Effector memory CD4-positive, alpha-beta T cell (primary cell): ENCODE measurements at regions not wholly inside any gene's neighbourhood (a gene's known extent, or its start where the extent isn't known, plus 50 kb on each side); places are given as distances from the start of the nearest gene placed in this dataset.

Source experiments
- DNase-seq, 3 donors: peaks; one replicate each; pipeline ENCODE4 v3.0.0-alpha.2; 2020
- H3K27ac ChIP-seq: 2 replicates; pipeline ENCODE4 v1.7.0; 2013; ENCODE audit warnings: mild to moderate bottlenecking, low read length, moderate library complexity; ENCODE audit not compliant: insufficient read depth, poor library complexity, severe bottlenecking
- H3K27me3 ChIP-seq: replicated peaks from 2 replicates; pipeline ENCODE4 v1.7.0; 2013; ENCODE audit warnings: mild to moderate bottlenecking, low read length; ENCODE audit not compliant: insufficient read depth, control insufficient read depth, poor library complexity, severe bottlenecking
- H3K36me3 ChIP-seq: 2 replicates; pipeline ENCODE4 v1.7.0; 2013; ENCODE audit warnings: mild to moderate bottlenecking, low read length, moderate library complexity; ENCODE audit not compliant: control insufficient read depth, insufficient read depth
- H3K4me1 ChIP-seq: 2 replicates; pipeline ENCODE4 v1.7.0; 2013; ENCODE audit warnings: low read length, mild to moderate bottlenecking; ENCODE audit not compliant: control insufficient read depth, insufficient read depth, poor library complexity, severe bottlenecking
- H3K4me3 ChIP-seq: 2 replicates; pipeline ENCODE4 v1.7.0; 2013; ENCODE audit warnings: low read length, low read depth, mild to moderate bottlenecking; ENCODE audit not compliant: insufficient read depth, poor library complexity, severe bottlenecking
- H3K9me3 ChIP-seq: 2 replicates; pipeline ENCODE4 v1.7.0; 2013; ENCODE audit warnings: mild to moderate bottlenecking, low read length, moderate library complexity; ENCODE audit not compliant: control insufficient read depth

- no peak overlapping the region for H3K27ac ChIP-seq
- no peak for DNase-seq
- H3K27me3 ChIP-seq = no peaks in the 10 kb centered on the region
- H3K9me3 ChIP-seq = no peaks in the 10 kb centered on the region
- no peaks in the 10 kb centered on the region for H3K36me3 ChIP-seq
- peaks cover 13% of the 10 kb centered on the region for H3K4me1 ChIP-seq
- no peak overlapping the region for H3K4me3 ChIP-seq
Measured at GRCh38 chr5:124647352-124647751, 99.1 kb downstream of the ZNF608 start.

DNA sequence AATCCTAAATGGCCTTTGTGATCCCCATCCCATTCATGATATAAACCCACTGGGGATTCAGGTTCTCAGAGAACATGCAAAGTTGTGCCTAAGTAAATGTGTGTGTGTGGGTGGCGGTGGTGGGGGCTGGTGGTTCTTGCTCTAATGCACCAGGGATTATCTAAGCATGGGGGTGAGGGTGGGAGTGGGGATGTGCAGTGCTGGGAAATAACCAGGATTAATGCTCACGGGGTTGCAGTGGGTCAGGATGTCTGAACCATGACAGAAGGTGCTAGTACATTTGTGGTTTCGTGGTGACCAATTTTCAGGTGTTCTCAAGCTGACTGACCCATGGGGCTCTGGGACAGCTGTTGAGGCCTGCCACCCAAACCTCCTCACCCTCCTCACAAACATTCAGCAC lies 101.0 kb downstream of the ZNF608 start:
- Histone ChIP-seq H3K27me3 (no peaks in the 10 kb centered on the region), H3K36me3 (no peaks in the 10 kb centered on the region), H3K4me3 (no peak overlapping the region), H3K27ac (no peak overlapping the region), H3K4me1 (peaks cover 12% of the 10 kb centered on the region), H3K9me3 (no peaks in the 10 kb centered on the region)
- DNase-seq = no peak

DNA sequence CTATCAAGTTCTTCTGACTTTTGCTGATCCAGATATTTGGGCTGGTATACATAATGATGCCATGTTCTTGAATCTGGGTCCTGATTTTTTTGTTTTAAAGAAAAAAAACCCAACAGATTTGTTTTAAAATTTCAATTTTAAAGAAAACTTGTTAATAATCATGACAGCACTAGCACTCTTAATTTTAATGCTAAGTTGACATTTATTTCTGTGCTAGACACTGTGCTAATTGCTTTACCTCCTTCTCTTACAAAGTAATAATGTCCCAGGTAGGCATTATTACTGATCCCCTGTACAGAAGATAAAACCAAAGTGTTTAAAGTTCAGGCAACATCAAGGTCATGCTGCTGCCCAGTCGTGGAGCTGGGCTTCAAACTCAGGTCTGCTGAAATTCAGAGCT lies 101.9 kb downstream of the ZNF608 start:
- H3K27me3 ChIP-seq = no peaks in the 10 kb centered on the region
- H3K4me1 ChIP-seq = peaks cover 9% of the 10 kb centered on the region
- no peak overlapping the region for H3K27ac ChIP-seq
- no peak overlapping the region for H3K4me3 ChIP-seq
- H3K36me3 ChIP-seq = no peaks in the 10 kb centered on the region
- DNase-seq = no peak
- H3K9me3 ChIP-seq = no peaks in the 10 kb centered on the region

- no peaks in the 10 kb centered on the region for H3K27me3 ChIP-seq
- no peaks in the 10 kb centered on the region for H3K36me3 ChIP-seq
- no peak for DNase-seq
- H3K27ac ChIP-seq = no peak overlapping the region
- H3K9me3 ChIP-seq = no peaks in the 10 kb centered on the region
- peaks cover 5% of the 10 kb centered on the region for H3K4me1 ChIP-seq
- H3K4me3 ChIP-seq = no peak overlapping the region
Measured at GRCh38 chr5:124644138-124644537, 102.3 kb downstream of the ZNF608 start.

GRCh38 chr5:124643336-124643735 lies 103.1 kb downstream of the ZNF608 start:
- H3K27me3 ChIP-seq = no peaks in the 10 kb centered on the region
- DNase-seq = no peak

DNA sequence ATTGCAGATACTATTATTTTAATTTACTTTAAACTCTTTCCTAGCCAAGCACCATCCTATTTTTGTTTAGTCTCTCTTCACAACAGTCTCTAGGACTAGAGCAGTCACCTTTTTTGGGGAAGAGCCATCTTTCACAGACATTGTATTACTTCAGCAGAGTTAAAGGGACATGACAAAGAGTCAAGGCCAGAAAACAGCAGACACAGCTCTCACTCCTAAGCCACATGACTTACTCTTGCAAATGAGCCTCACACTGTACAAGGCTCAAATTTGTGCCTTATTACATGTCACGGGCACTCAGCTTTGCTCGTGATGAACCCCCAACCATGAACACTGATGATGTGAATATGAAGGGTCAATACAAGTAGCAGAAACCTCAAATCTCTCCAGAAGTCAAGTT lies 104.3 kb downstream of the ZNF608 start:
- Histone ChIP-seq H3K27ac (no peak overlapping the region), H3K36me3 (no peaks in the 10 kb centered on the region), H3K9me3 (no peaks in the 10 kb centered on the region), H3K4me3 (no peak overlapping the region), H3K27me3 (no peaks in the 10 kb centered on the region), H3K4me1 (no peaks in the 10 kb centered on the region)
- DNase-seq = no peak

More at GRCh38 chr5:124643336-124643735, 103.1 kb downstream of the ZNF608 start:
- H3K9me3 ChIP-seq = no peaks in the 10 kb centered on the region
- no peak overlapping the region for H3K27ac ChIP-seq
- H3K4me1 ChIP-seq = no peaks in the 10 kb centered on the region
- no peaks in the 10 kb centered on the region for H3K36me3 ChIP-seq
- no peak overlapping the region for H3K4me3 ChIP-seq

DNA sequence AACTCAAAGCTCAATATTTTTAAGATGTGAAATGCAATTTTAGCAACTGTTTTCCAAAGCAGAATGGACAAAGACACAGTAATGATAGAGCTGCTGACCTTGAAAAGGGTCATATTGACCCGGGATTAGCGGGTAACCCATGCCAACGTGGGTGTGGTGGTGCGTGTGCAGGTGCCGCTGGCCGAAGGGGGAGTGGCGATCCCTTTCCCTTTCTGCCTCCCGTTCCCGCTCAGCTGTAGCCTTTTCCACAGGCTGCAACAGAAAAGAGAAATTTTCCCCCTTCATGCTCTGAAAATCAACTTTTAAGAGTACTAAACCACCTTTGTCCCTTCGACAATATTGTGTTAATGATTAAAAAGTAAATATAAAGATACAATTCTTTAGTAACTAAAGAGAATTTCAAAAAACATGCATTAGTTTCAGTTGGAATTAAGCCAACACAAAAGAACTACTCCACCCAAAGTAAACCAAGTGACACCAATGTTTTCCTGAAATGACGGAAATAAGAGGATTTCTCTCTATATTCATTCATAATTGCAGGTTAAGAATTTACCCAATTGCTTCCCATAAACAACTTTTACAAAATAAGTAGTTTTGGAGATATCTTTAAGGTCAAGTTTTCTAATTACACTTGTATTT lies 105.2 kb downstream of the ZNF608 start:
- no peak for DNase-seq
- Histone ChIP-seq H3K9me3 (no peaks in the 10 kb centered on the region), H3K27ac (no peak overlapping the region), H3K27me3 (no peaks in the 10 kb centered on the region), H3K4me3 (no peak overlapping the region), H3K36me3 (no peaks in the 10 kb centered on the region), H3K4me1 (no peaks in the 10 kb centered on the region)

DNA sequence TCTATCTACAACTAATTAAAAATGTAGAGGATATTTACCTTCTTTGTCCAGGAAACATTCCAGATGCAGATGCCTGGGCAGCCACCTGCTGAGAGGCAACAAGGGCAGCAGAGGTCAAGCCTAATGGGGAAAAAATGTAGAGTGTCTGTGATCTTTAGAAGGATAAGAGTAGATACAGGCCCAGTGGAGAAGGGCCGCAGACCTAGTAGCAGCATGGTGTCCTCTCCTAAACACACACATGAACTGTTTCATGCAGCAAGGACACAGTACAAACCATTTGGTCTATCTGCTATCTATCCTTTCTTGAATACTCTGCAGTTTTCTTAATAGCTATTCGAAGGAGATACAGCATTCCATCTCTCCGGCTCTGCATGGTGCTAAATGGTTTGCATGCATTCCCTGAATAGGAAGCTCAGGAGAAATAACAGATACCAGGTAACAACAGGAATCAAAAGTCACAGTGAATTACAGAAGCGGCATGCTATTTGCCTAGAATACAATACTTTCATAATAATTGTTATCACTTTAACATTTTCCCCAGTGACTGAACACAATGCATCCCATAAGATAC lies 107.3 kb downstream of the ZNF608 start:
- Histone ChIP-seq H3K27me3 (no peaks in the 10 kb centered on the region), H3K27ac (no peak overlapping the region), H3K9me3 (no peaks in the 10 kb centered on the region), H3K4me3 (no peak overlapping the region), H3K4me1 (no peaks in the 10 kb centered on the region), H3K36me3 (no peaks in the 10 kb centered on the region)
- no peak for DNase-seq

DNA sequence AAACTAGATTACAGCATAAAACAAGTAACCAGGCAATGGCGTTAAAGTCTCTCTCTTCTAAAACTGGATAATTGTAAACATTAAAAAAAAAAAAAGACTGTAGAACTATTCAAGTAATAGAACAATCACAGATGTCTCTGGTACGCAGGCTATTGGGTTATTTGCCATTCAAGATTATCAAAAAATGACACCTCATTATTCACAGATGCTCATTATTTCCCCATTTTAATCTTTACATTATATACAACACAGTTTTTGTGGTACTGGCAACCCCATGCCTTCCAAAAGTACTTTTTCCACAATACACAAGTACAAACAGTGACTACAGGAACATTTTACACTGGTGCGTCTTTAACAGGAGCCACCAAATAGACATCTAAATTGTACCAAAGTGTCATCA lies 109.4 kb downstream of the ZNF608 start:
- Histone ChIP-seq H3K4me1 (no peaks in the 10 kb centered on the region), H3K27ac (no peak overlapping the region), H3K9me3 (no peaks in the 10 kb centered on the region), H3K4me3 (no peak overlapping the region), H3K27me3 (no peaks in the 10 kb centered on the region), H3K36me3 (no peaks in the 10 kb centered on the region)
- DNase-seq = no peak

- no peaks in the 10 kb centered on the region for H3K27me3 ChIP-seq
- H3K9me3 ChIP-seq = no peaks in the 10 kb centered on the region
- no peaks in the 10 kb centered on the region for H3K4me1 ChIP-seq
- H3K27ac ChIP-seq = no peak overlapping the region
- no peak overlapping the region for H3K4me3 ChIP-seq
- DNase-seq = no peak
- H3K36me3 ChIP-seq = no peaks in the 10 kb centered on the region
Measured at GRCh38 chr5:124634741-124635323, 111.6 kb downstream of the ZNF608 start.
